IMR-90 (cell line): ENCODE measurements at regions not wholly inside any gene's neighbourhood (a gene's known extent, or its start where the extent isn't known, plus 50 kb on each side); places are given as distances from the start of the nearest gene placed in this dataset.

Experiments
- CTCF ChIP-seq: conservative IDR thresholded peaks from 2 replicates; pipeline ENCODE4 v1.5.1; 2012; ENCODE audit warnings: mild to moderate bottlenecking, low read depth, low read length, improper control_type of control experiment
- POLR2A ChIP-seq: IDR thresholded peaks from 2 replicates; pipeline ENCODE4 v1.6.1; 2012; ENCODE audit warnings: mild to moderate bottlenecking, low read depth, low read length
- RCOR1 ChIP-seq: IDR thresholded peaks from 2 replicates; pipeline ENCODE4 v1.6.1; 2012; ENCODE audit warnings: mild to moderate bottlenecking, low read length, improper control_type of control experiment; ENCODE audit not compliant: insufficient replicate concordance
- RFX5 ChIP-seq: IDR thresholded peaks from 2 replicates; pipeline ENCODE4 v1.8.0; 2012; ENCODE audit warnings: low read depth, mild to moderate bottlenecking, low read length, moderate library complexity

GRCh38 chr14:84024231-84024820 is 1505.6 kb upstream of the FLRT2 start:
- TF ChIP-seq CTCF (no peak), RFX5 (no peak), POLR2A (no peak), RCOR1 (no peak)
